Right lobe of liver (tissue), 4 donors: ENCODE measurements at regions not wholly inside any gene's neighbourhood (a gene's known extent, or its start where the extent isn't known, plus 50 kb on each side); places are given as distances from the start of the nearest gene placed in this dataset.
"Not testable (repeated sequence)": the region's sequence is repeated elsewhere in the genome, so short reads cannot be mapped to it uniquely, and the experiment has no call there.

Experiments used
- POLR2A ChIP-seq: fragments of 450-650 bp; IDR thresholded peaks from one replicate; pipeline ENCODE4 v1.6.1; 2017; ENCODE audit warnings: antibody characterized with exemption, mild to moderate bottlenecking
- TF ChIP-seq, protein P1 (sequence below), 4 donors: fragments of 200-600 bp in 3 of 4; fragments of 450-650 bp in 1 of 4; IDR thresholded peaks; one replicate each; pipeline versions ENCODE4 v1.5.1 to v1.8.0; 2016 to 2022; ENCODE audit warnings: antibody characterized with exemption in 4 of 4, mild to moderate bottlenecking in 2 of 4
- donor health status: DM: no; HTN: no; CAD: no.
- donor health status: DM: no; HTN: no; CAD: no.
- donor health status: DM: no; HTN: yes; CAD: no.

DNA sequence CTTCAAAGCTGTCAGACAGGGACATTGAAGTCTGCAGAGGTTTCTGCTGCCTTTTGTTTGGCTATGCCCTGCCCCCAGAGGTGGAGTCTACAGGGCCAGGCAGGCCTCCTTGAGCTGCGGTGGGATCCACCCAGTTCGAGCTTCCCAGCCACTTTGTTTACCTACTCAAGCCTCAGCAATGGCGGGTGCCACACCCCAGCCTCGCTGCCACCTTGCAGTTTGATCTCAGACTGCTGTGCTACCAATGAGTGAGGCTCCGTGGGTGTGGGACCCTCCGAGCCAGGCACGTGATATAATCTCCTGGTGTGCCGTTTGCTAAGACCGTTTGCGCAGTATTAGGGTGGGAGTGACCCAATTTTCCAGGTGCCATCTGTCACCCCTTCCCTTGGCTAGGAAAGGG lies 320.1 kb upstream of the STXBP6 start:
- TF ChIP-seq, protein P1, sequence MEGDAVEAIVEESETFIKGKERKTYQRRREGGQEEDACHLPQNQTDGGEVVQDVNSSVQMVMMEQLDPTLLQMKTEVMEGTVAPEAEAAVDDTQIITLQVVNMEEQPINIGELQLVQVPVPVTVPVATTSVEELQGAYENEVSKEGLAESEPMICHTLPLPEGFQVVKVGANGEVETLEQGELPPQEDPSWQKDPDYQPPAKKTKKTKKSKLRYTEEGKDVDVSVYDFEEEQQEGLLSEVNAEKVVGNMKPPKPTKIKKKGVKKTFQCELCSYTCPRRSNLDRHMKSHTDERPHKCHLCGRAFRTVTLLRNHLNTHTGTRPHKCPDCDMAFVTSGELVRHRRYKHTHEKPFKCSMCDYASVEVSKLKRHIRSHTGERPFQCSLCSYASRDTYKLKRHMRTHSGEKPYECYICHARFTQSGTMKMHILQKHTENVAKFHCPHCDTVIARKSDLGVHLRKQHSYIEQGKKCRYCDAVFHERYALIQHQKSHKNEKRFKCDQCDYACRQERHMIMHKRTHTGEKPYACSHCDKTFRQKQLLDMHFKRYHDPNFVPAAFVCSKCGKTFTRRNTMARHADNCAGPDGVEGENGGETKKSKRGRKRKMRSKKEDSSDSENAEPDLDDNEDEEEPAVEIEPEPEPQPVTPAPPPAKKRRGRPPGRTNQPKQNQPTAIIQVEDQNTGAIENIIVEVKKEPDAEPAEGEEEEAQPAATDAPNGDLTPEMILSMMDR (IDR thresholded peaks at IDR 0.05) = not testable (repeated sequence)
- not testable (repeated sequence) for TF ChIP-seq POLR2A
